K562 (cell line): ENCODE measurements at regions not wholly inside any gene's neighbourhood (a gene's known extent, or its start where the extent isn't known, plus 50 kb on each side); places are given as distances from the start of the nearest gene placed in this dataset.

Source experiments
- TCF7 ChIP-seq: sonication (generic); IDR thresholded peaks from 2 replicates; pipeline ENCODE4 v1.6.1; 2016; ENCODE audit warnings: antibody characterized with exemption, borderline replicate concordance
- ZNF253 ChIP-seq: fragments of 250-450 bp; sonication (Bioruptor Pico); conservative IDR thresholded peaks from 2 replicates; pipeline ENCODE4 v1.6.1; 2021; ENCODE audit warnings: mild to moderate bottlenecking
- ZNF668 ChIP-seq: fragments of 250-450 bp; sonication (Bioruptor Pico); IDR thresholded peaks from 2 replicates; pipeline ENCODE4 v1.8.0; 2022; ENCODE audit warnings: mild to moderate bottlenecking, inconsistent platforms
- TF ChIP-seq, protein P1 (sequence below): fragments of 200-600 bp; sonication (generic); IDR thresholded peaks from one replicate; pipeline ENCODE4 v1.6.1; 2012; ENCODE audit warnings: mild to moderate bottlenecking, low read depth, low read length, inconsistent platforms
- TF ChIP-seq, protein P2 (sequence below): fragments of 150-350 bp; conservative IDR thresholded peaks from 2 replicates; pipeline ENCODE4 v1.6.1; 2014; ENCODE audit warnings: low read length
- TF ChIP-seq, protein P3 (sequence below), 3 experiments: IDR thresholded peaks in 2 of 3; conservative IDR thresholded peaks in 1 of 3; 2 replicates each; pipeline ENCODE4 v1.5.1; 2011 to 2012; ENCODE audit warnings: low read length in 3 of 3, mild to moderate bottlenecking in 3 of 3, control low read depth in 2 of 3, improper control_type of control experiment in 1 of 3, inconsistent platforms in 1 of 3, low read depth in 1 of 3, mixed read lengths in 1 of 3, moderate library complexity in 1 of 3; ENCODE audit not compliant: insufficient read depth in 2 of 3

DNA sequence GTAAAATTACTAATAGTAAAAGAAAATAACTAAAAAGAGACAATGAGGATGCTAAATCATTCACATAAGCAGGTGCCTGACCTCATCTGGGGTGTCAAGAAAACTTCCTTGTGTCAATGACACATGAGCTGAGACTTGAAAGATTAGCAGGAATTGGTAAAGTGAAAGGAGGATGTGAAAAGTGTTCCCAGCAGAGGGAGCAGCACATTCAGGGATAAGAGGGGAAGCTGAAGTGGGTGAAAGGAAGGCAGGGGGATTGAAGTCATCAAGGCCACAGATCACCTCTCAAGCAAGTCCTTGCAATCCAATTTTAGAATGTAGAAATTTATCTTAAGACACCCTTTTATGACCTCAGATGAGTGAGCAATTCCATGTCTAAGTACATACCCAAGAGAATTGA lies 60.2 kb upstream of the ACP3 start (continued):
- TF ChIP-seq, protein P1, sequence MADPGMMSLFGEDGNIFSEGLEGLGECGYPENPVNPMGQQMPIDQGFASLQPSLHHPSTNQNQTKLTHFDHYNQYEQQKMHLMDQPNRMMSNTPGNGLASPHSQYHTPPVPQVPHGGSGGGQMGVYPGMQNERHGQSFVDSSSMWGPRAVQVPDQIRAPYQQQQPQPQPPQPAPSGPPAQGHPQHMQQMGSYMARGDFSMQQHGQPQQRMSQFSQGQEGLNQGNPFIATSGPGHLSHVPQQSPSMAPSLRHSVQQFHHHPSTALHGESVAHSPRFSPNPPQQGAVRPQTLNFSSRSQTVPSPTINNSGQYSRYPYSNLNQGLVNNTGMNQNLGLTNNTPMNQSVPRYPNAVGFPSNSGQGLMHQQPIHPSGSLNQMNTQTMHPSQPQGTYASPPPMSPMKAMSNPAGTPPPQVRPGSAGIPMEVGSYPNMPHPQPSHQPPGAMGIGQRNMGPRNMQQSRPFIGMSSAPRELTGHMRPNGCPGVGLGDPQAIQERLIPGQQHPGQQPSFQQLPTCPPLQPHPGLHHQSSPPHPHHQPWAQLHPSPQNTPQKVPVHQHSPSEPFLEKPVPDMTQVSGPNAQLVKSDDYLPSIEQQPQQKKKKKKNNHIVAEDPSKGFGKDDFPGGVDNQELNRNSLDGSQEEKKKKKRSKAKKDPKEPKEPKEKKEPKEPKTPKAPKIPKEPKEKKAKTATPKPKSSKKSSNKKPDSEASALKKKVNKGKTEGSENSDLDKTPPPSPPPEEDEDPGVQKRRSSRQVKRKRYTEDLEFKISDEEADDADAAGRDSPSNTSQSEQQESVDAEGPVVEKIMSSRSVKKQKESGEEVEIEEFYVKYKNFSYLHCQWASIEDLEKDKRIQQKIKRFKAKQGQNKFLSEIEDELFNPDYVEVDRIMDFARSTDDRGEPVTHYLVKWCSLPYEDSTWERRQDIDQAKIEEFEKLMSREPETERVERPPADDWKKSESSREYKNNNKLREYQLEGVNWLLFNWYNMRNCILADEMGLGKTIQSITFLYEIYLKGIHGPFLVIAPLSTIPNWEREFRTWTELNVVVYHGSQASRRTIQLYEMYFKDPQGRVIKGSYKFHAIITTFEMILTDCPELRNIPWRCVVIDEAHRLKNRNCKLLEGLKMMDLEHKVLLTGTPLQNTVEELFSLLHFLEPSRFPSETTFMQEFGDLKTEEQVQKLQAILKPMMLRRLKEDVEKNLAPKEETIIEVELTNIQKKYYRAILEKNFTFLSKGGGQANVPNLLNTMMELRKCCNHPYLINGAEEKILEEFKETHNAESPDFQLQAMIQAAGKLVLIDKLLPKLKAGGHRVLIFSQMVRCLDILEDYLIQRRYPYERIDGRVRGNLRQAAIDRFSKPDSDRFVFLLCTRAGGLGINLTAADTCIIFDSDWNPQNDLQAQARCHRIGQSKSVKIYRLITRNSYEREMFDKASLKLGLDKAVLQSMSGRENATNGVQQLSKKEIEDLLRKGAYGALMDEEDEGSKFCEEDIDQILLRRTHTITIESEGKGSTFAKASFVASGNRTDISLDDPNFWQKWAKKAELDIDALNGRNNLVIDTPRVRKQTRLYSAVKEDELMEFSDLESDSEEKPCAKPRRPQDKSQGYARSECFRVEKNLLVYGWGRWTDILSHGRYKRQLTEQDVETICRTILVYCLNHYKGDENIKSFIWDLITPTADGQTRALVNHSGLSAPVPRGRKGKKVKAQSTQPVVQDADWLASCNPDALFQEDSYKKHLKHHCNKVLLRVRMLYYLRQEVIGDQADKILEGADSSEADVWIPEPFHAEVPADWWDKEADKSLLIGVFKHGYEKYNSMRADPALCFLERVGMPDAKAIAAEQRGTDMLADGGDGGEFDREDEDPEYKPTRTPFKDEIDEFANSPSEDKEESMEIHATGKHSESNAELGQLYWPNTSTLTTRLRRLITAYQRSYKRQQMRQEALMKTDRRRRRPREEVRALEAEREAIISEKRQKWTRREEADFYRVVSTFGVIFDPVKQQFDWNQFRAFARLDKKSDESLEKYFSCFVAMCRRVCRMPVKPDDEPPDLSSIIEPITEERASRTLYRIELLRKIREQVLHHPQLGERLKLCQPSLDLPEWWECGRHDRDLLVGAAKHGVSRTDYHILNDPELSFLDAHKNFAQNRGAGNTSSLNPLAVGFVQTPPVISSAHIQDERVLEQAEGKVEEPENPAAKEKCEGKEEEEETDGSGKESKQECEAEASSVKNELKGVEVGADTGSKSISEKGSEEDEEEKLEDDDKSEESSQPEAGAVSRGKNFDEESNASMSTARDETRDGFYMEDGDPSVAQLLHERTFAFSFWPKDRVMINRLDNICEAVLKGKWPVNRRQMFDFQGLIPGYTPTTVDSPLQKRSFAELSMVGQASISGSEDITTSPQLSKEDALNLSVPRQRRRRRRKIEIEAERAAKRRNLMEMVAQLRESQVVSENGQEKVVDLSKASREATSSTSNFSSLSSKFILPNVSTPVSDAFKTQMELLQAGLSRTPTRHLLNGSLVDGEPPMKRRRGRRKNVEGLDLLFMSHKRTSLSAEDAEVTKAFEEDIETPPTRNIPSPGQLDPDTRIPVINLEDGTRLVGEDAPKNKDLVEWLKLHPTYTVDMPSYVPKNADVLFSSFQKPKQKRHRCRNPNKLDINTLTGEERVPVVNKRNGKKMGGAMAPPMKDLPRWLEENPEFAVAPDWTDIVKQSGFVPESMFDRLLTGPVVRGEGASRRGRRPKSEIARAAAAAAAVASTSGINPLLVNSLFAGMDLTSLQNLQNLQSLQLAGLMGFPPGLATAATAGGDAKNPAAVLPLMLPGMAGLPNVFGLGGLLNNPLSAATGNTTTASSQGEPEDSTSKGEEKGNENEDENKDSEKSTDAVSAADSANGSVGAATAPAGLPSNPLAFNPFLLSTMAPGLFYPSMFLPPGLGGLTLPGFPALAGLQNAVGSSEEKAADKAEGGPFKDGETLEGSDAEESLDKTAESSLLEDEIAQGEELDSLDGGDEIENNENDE, result no peak
- TF ChIP-seq ZNF668 (CRISPR knock-in tag), result no peak
- TF ChIP-seq TCF7, result no peak
- TF ChIP-seq, protein P2, sequence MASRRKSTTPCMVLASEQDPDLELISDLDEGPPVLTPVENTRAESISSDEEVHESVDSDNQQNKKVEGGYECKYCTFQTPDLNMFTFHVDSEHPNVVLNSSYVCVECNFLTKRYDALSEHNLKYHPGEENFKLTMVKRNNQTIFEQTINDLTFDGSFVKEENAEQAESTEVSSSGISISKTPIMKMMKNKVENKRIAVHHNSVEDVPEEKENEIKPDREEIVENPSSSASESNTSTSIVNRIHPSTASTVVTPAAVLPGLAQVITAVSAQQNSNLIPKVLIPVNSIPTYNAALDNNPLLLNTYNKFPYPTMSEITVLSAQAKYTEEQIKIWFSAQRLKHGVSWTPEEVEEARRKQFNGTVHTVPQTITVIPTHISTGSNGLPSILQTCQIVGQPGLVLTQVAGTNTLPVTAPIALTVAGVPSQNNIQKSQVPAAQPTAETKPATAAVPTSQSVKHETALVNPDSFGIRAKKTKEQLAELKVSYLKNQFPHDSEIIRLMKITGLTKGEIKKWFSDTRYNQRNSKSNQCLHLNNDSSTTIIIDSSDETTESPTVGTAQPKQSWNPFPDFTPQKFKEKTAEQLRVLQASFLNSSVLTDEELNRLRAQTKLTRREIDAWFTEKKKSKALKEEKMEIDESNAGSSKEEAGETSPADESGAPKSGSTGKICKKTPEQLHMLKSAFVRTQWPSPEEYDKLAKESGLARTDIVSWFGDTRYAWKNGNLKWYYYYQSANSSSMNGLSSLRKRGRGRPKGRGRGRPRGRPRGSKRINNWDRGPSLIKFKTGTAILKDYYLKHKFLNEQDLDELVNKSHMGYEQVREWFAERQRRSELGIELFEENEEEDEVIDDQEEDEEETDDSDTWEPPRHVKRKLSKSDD, result no peak
- TF ChIP-seq, protein P3, sequence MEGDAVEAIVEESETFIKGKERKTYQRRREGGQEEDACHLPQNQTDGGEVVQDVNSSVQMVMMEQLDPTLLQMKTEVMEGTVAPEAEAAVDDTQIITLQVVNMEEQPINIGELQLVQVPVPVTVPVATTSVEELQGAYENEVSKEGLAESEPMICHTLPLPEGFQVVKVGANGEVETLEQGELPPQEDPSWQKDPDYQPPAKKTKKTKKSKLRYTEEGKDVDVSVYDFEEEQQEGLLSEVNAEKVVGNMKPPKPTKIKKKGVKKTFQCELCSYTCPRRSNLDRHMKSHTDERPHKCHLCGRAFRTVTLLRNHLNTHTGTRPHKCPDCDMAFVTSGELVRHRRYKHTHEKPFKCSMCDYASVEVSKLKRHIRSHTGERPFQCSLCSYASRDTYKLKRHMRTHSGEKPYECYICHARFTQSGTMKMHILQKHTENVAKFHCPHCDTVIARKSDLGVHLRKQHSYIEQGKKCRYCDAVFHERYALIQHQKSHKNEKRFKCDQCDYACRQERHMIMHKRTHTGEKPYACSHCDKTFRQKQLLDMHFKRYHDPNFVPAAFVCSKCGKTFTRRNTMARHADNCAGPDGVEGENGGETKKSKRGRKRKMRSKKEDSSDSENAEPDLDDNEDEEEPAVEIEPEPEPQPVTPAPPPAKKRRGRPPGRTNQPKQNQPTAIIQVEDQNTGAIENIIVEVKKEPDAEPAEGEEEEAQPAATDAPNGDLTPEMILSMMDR (IDR thresholded peaks at IDR 0.05 in 2 of 3, conservative IDR thresholded peaks at IDR 0.05 in 1 of 3; ENCODE audit: insufficient read depth in 2 of 3, low read depth in 1 of 3, low read length in 3 of 3), result peak; percentile 13 to 48 (median 22); a peak in 3 of 6 replicates
- TF ChIP-seq ZNF253 (CRISPR knock-in tag), result no peak
